ENCODE measurements at regions not wholly inside any gene's neighbourhood (a gene's known extent, or its start where the extent isn't known, plus 50 kb on each side); places are given as distances from the start of the nearest gene placed in this dataset.

DNA sequence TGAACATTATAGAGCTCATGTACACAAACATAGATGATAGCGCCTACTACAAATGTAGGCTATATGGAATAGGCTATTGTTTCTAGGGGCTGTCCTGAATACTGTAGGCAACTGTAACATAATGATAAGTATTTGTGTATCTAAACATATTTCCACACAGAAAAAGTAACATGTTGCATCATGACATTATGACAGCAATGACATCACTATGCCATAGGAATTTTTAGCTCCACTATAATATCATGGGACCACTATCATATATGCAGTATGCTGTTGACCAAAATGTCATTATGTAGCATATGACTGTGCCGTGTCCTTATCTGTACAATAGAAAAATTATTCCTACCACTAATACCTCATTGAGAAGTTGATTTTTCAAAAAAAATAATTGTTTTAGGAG is 96.7 kb upstream of the SSTR1 start:
- Histone ChIP-seq H3K9me1 (replicated peaks; ENCODE audit: control insufficient read depth, extremely low read depth, insufficient read depth, low read length) (no peaks in the 10 kb centered on the region), H3K9me3 (replicated peaks; ENCODE audit: control insufficient read depth, insufficient read depth, low read length) (no peaks in the 10 kb centered on the region), H3K4me2 (ENCODE audit: insufficient read depth, low read length) (no peak overlapping the region), H3K27ac (ENCODE audit: insufficient read depth, low read depth, low read length) (no peak overlapping the region), H3K36me3 (ENCODE audit: control insufficient read depth in 2 of 2, extremely low read depth in 1 of 2, insufficient read depth in 2 of 2, low read length in 2 of 2) (no peaks in the 10 kb centered on the region), H2AFZ (ENCODE audit: low read depth, low read length) (no peak overlapping the region), H3K4me3 (replicated peaks in 1 of 3; ENCODE audit: insufficient read depth in 1 of 3, low read depth in 1 of 3, low read length in 3 of 3) (no peak overlapping the region), H3K27me3 (ENCODE audit: control insufficient read depth in 2 of 2, insufficient read depth in 2 of 2, low read length in 2 of 2) (no peaks in the 10 kb centered on the region), H4K20me1 (replicated peaks; ENCODE audit: control insufficient read depth, extremely low read depth, insufficient read depth, low read length) (no peaks in the 10 kb centered on the region), H3K79me2 (ENCODE audit: control insufficient read depth, insufficient read depth, low read length) (no peaks in the 10 kb centered on the region), H3K4me1 (ENCODE audit: control insufficient read depth, extremely low read depth, insufficient read depth, low read length) (no peaks in the 10 kb centered on the region), H3K9ac (replicated peaks; ENCODE audit: extremely low read depth, insufficient read depth, low read length) (no peak overlapping the region)
- intact Hi-C loops (cut with micrococcal nuclease) (no loop called here), dilution Hi-C loops (cut with MboI; ENCODE audit: extremely low pct_ligation_motif_present, low sequenced_read_pairs) (no loop called here)
- TF ChIP-seq MYC (IDR thresholded peaks at IDR 0.05; ENCODE audit: low read depth, low read length) (no peak), CTCF (IDR thresholded peaks at IDR 0.05; ENCODE audit: extremely low read depth in 1 of 2, insufficient read depth in 1 of 2, low read depth in 1 of 2, low read length in 2 of 2) (no peak), JUN (IDR thresholded peaks at IDR 0.05; ENCODE audit: borderline replicate concordance, insufficient read depth, insufficient read length, low read depth) (no peak), EZH2 (IDR thresholded peaks at IDR 0.05; ENCODE audit: borderline replicate concordance, low read depth, low read length, severe bottlenecking) (no peak), MAX (IDR thresholded peaks at IDR 0.05; ENCODE audit: insufficient read depth, insufficient read length) (no peak), POLR2A (IDR thresholded peaks at IDR 0.05; ENCODE audit: low read depth, low read length) (no peak), FOS (IDR thresholded peaks at IDR 0.05; ENCODE audit: borderline replicate concordance, insufficient read depth, low read length) (no peak), POLR2AphosphoS5 (IDR thresholded peaks at IDR 0.05; ENCODE audit: insufficient read depth, low read depth, low read length) (no peak), GATA2 (IDR thresholded peaks at IDR 0.05; ENCODE audit: insufficient read depth, insufficient read length, low read depth, low read length) (no peak)
- FAIRE-seq (no peak), DNase-seq (ENCODE audit: low read depth, low spot score) (no peak)
- CTCF ChIA-PET = interaction anchor here (1.0 to 1.2 kb wide), 2 partner anchors 25 to 610 kb away, joined by 3 read pairs; no protein-coding TSS in a partner anchor
- POLR2A ChIA-PET = no interaction called here
- no TSS peak for BruUV-seq (replicated peaks)
